Adrenal gland (tissue), 5 donors: ENCODE measurements at regions not wholly inside any gene's neighbourhood (a gene's known extent, or its start where the extent isn't known, plus 50 kb on each side); places are given as distances from the start of the nearest gene placed in this dataset.

Experiments used
- POLR2A ChIP-seq, 2 donors: fragments of 450-650 bp; IDR thresholded peaks; one replicate each; pipeline ENCODE4 v1.6.1; 2017; ENCODE audit warnings: antibody characterized with exemption in 2 of 2, mild to moderate bottlenecking in 2 of 2, moderate library complexity in 1 of 2
- TF ChIP-seq, protein P1 (sequence below), 6 experiments: fragments of 450-650 bp in 4 of 6; fragments of 200-600 bp in 2 of 6; sonication (generic) in 1 of 6; IDR thresholded peaks; 1 replicate in 5 of 6; 2 replicates in 1 of 6; pipeline versions ENCODE4 v1.5.1 to v1.8.0; 2016 to 2021; ENCODE audit warnings: antibody characterized with exemption in 6 of 6, mild to moderate bottlenecking in 2 of 6, moderate library complexity in 1 of 6
- donor health status: DM: no; HTN: no; CAD: no.

DNA sequence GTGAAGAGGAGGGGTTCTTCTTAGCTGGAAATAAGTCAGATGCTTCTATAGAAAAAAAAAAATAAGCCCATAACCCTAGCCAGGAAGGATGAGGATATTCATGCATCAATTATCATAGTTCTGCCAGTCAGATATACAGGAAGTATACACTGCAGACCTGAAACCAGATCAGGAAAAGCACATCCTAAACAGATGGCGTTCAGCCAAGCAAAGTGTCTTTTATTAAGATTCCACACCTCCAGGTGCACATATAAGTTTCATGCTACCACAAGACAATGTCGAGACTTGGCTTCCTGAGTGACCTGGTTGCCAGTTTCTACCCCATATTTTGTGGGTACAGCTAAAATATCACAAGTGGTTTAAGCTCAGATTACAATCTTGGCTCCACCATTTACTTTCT is 108.3 kb downstream of the CETN3 start:
- TF ChIP-seq, protein P1, sequence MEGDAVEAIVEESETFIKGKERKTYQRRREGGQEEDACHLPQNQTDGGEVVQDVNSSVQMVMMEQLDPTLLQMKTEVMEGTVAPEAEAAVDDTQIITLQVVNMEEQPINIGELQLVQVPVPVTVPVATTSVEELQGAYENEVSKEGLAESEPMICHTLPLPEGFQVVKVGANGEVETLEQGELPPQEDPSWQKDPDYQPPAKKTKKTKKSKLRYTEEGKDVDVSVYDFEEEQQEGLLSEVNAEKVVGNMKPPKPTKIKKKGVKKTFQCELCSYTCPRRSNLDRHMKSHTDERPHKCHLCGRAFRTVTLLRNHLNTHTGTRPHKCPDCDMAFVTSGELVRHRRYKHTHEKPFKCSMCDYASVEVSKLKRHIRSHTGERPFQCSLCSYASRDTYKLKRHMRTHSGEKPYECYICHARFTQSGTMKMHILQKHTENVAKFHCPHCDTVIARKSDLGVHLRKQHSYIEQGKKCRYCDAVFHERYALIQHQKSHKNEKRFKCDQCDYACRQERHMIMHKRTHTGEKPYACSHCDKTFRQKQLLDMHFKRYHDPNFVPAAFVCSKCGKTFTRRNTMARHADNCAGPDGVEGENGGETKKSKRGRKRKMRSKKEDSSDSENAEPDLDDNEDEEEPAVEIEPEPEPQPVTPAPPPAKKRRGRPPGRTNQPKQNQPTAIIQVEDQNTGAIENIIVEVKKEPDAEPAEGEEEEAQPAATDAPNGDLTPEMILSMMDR (IDR thresholded peaks at IDR 0.05) = no peak
- TF ChIP-seq POLR2A (IDR thresholded peaks at IDR 0.05) = no peak
